HEK293 (cell line): ENCODE measurements at regions not wholly inside any gene's neighbourhood (a gene's known extent, or its start where the extent isn't known, plus 50 kb on each side); places are given as distances from the start of the nearest gene placed in this dataset.

ENCODE experiments used
- CTCF ChIA-PET: fragments of 350-600 bp; formaldehyde crosslinking; extraction: SDS; loops from one replicate; lab custom pipeline; 2021; ENCODE audit warnings: antibody characterized with exemption; lab: Yijun Ruan, JAX
- POLR2A ChIA-PET: fragments of 300-600 bp; formaldehyde crosslinking; extraction: SDS; loops from one replicate; lab custom pipeline; 2020; ENCODE audit warnings: antibody characterized with exemption, inconsistent platforms; lab: Yijun Ruan, JAX
- H3K27ac ChIP-seq: fragments of 200-500 bp; sonication (Bioruptor generic); 2 replicates; pipeline ENCODE4 v1.5.1; 2014; ENCODE audit warnings: low read depth, low read length, control low read depth, inconsistent platforms; ENCODE audit errors: extremely low read depth
- H3K36me3 ChIP-seq, 2 experiments: fragments of 200-500 bp in 1 of 2; sonication (Bioruptor generic) in 1 of 2; 1 replicate in 1 of 2; 2 replicates in 1 of 2; pipeline ENCODE4 v1.5.1; 2014 to 2017; ENCODE audit warnings: inconsistent platforms in 2 of 2, low read length in 2 of 2; ENCODE audit not compliant: control insufficient read depth in 2 of 2, insufficient read depth in 1 of 2
- H3K4me1 ChIP-seq: fragments of 200-500 bp; sonication (Bioruptor generic); 2 replicates; pipeline ENCODE4 v1.5.1; 2014; ENCODE audit warnings: mild to moderate bottlenecking, low read length, inconsistent platforms; ENCODE audit not compliant: control insufficient read depth, insufficient read depth
- H3K4me3 ChIP-seq: 2 replicates; pipeline ENCODE4 v1.5.1; 2011; ENCODE audit warnings: low read depth, mild to moderate bottlenecking, control low read depth, low read length, moderate library complexity
- H3K9me3 ChIP-seq: fragments of 200-500 bp; sonication (Bioruptor generic); 2 replicates; pipeline ENCODE4 v1.5.1; 2014; ENCODE audit warnings: low read depth, low read length, inconsistent platforms; ENCODE audit not compliant: control insufficient read depth, insufficient read depth
- EGR2 ChIP-seq: fragments of 450-650 bp; formaldehyde crosslinking; IDR thresholded peaks from 2 replicates; pipeline ENCODE4 v1.5.1; 2016; ENCODE audit warnings: low read depth, missing biosample characterization, missing genetic modification characterization
- PBX3 ChIP-seq: sonication (generic); formaldehyde crosslinking; IDR thresholded peaks from 2 replicates; pipeline ENCODE4 v1.8.1; 2022; ENCODE audit warnings: mild to moderate bottlenecking, moderate library complexity, missing genetic modification reagents
- PRDM10 ChIP-seq: fragments of 450-650 bp; formaldehyde crosslinking; IDR thresholded peaks from 2 replicates; pipeline ENCODE4 v1.5.1; 2016; ENCODE audit warnings: missing biosample characterization, missing genetic modification characterization
- WT1 ChIP-seq: fragments of 450-650 bp; formaldehyde crosslinking; IDR thresholded peaks from 2 replicates; pipeline ENCODE4 v1.5.1; 2016; ENCODE audit warnings: missing biosample characterization, missing genetic modification characterization
- ZNF132 ChIP-seq: fragments of 450-650 bp; formaldehyde crosslinking; IDR thresholded peaks from 2 replicates; pipeline ENCODE4 v1.5.1; 2017; ENCODE audit warnings: missing biosample characterization, missing genetic modification characterization, borderline replicate concordance
- ZNF18 ChIP-seq: fragments of 450-650 bp; formaldehyde crosslinking; IDR thresholded peaks from 2 replicates; pipeline ENCODE4 v1.5.1; 2016; ENCODE audit warnings: missing biosample characterization, missing genetic modification characterization
- ZNF335 ChIP-seq: fragments of 450-650 bp; formaldehyde crosslinking; conservative IDR thresholded peaks from 2 replicates; pipeline ENCODE4 v1.5.1; 2016; ENCODE audit warnings: missing biosample characterization, missing genetic modification characterization
- ZNF341 ChIP-seq: fragments of 450-650 bp; formaldehyde crosslinking; IDR thresholded peaks from 2 replicates; pipeline ENCODE4; 2016; ENCODE audit warnings: low read depth, missing biosample characterization, missing genetic modification characterization
- ZNF366 ChIP-seq: fragments of 450-650 bp; formaldehyde crosslinking; conservative IDR thresholded peaks from 2 replicates; pipeline ENCODE4 v1.5.1; 2016; ENCODE audit warnings: missing biosample characterization, missing genetic modification characterization
- ZNF623 ChIP-seq: fragments of 450-650 bp; formaldehyde crosslinking; IDR thresholded peaks from 2 replicates; pipeline ENCODE4 v1.5.1; 2016; ENCODE audit warnings: missing biosample characterization, missing genetic modification characterization
- ZSCAN18 ChIP-seq: fragments of 450-650 bp; formaldehyde crosslinking; IDR thresholded peaks from 2 replicates; pipeline ENCODE4 v1.5.1; 2016; ENCODE audit warnings: missing biosample characterization, missing genetic modification characterization
- TF ChIP-seq, protein P1 (sequence below): fragments of 450-650 bp; formaldehyde crosslinking; IDR thresholded peaks from 2 replicates; pipeline ENCODE4 v1.5.1; 2016; ENCODE audit warnings: missing biosample characterization, missing genetic modification characterization

DNA sequence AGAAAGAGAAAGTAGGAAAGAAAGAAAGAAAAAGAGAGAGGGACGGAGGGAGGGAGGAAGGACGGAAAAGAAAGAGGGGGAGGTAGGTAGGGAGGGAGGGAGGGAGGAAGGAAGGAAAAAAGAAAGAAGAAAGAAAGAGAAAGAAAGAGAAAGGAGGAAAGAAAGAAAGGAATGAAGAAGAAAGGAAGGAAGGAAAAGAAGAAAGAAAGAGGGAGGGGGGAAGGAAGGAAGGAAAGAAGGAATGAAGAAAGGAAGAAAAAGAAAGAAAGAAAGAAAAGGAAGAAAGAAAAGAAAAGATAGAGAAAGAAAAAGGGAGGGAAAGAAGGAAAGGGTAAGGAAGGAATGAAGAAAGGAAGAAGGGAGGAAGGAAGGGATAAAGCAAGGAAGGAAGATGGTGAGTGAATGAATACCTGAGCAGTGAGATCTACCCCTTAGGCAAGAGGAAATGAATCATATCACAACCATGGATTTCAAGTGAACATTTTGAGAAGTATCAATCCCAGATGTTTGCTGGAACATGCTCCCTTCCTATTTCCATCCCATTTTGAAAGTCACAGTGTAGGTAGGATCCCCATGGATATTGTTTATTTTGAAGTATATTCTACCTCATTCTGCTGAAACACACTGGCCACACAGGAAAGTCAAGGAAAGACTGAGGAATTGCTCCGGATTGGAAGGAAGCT is 639.4 kb upstream of the TBX3 start:
- ChIA-PET CTCF (no interaction called here), POLR2A (no interaction called here)
- H3K4me3 ChIP-seq, result no peak overlapping the region
- TF ChIP-seq ZNF335, result no peak
- TF ChIP-seq ZNF18 (tag by site-specific recombination), result no peak
- TF ChIP-seq ZNF366 (tag by site-specific recombination), result peak; percentile 90
- no peak for TF ChIP-seq WT1 (tag by site-specific recombination)
- TF ChIP-seq PBX3 (CRISPR knock-in tag), result no peak
- H3K27ac ChIP-seq, result no peak overlapping the region
- H3K9me3 ChIP-seq, result no peaks in the 10 kb centered on the region
- no peaks in the 10 kb centered on the region for H3K4me1 ChIP-seq
- no peaks in the 10 kb centered on the region for H3K36me3 ChIP-seq

GRCh38 chr12:115322275-115322674 is 638.3 kb upstream of the TBX3 start:
- TF ChIP-seq ZNF18 (tag by site-specific recombination) (no peak), ZSCAN18 (tag by site-specific recombination) (no peak), PRDM10 (no peak), ZNF623 (no peak)
- no peaks in the 10 kb centered on the region for H3K4me1 ChIP-seq
- H3K4me3 ChIP-seq, result no peak overlapping the region
- ChIA-PET CTCF (no interaction called here), POLR2A (no interaction called here)
- H3K9me3 ChIP-seq, result no peaks in the 10 kb centered on the region
- no peaks in the 10 kb centered on the region for H3K36me3 ChIP-seq
- no peak overlapping the region for H3K27ac ChIP-seq

- Histone ChIP-seq H3K4me1 (no peaks in the 10 kb centered on the region), H3K27ac (no peak overlapping the region), H3K9me3 (no peaks in the 10 kb centered on the region), H3K4me3 (no peak overlapping the region), H3K36me3 (no peaks in the 10 kb centered on the region)
- CTCF ChIA-PET, result interaction anchor here (0.5 kb wide), 1 partner anchor 423 kb away, joined by 3 read pairs; no protein-coding TSS in a partner anchor
- TF ChIP-seq EGR2 (tag by site-specific recombination), result peak; percentile 44; the same call in 1 of the 2 replicates
- TF ChIP-seq, protein P1, sequence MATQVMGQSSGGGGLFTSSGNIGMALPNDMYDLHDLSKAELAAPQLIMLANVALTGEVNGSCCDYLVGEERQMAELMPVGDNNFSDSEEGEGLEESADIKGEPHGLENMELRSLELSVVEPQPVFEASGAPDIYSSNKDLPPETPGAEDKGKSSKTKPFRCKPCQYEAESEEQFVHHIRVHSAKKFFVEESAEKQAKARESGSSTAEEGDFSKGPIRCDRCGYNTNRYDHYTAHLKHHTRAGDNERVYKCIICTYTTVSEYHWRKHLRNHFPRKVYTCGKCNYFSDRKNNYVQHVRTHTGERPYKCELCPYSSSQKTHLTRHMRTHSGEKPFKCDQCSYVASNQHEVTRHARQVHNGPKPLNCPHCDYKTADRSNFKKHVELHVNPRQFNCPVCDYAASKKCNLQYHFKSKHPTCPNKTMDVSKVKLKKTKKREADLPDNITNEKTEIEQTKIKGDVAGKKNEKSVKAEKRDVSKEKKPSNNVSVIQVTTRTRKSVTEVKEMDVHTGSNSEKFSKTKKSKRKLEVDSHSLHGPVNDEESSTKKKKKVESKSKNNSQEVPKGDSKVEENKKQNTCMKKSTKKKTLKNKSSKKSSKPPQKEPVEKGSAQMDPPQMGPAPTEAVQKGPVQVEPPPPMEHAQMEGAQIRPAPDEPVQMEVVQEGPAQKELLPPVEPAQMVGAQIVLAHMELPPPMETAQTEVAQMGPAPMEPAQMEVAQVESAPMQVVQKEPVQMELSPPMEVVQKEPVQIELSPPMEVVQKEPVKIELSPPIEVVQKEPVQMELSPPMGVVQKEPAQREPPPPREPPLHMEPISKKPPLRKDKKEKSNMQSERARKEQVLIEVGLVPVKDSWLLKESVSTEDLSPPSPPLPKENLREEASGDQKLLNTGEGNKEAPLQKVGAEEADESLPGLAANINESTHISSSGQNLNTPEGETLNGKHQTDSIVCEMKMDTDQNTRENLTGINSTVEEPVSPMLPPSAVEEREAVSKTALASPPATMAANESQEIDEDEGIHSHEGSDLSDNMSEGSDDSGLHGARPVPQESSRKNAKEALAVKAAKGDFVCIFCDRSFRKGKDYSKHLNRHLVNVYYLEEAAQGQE (tag by site-specific recombination), result no peak
- TF ChIP-seq ZNF132 (tag by site-specific recombination), result no peak
- no peak for TF ChIP-seq ZNF341 (tag by site-specific recombination)
- POLR2A ChIA-PET, result no interaction called here
Observed at GRCh38 chr12:115320967-115321366, 637.0 kb upstream of the TBX3 start.
